Renal cortex interstitium (tissue), 11 donors: ENCODE measurements at regions not wholly inside any gene's neighbourhood (a gene's known extent, or its start where the extent isn't known, plus 50 kb on each side); places are given as distances from the start of the nearest gene placed in this dataset.

ENCODE experiments used
- DNase-seq, 11 donors: peaks; one replicate each; pipeline ENCODE4 v3.0.0-alpha.2; 2013; ENCODE audit warnings: low read depth in 9 of 11, low spot score in 4 of 11; ENCODE audit errors: extremely low read depth in 1 of 11

GRCh38 chrX:97756879-97757278, 873.2 kb downstream of the RPA4 start:
- DNase-seq, result no peak

GRCh38 chrX:97763391-97763790, 879.7 kb downstream of the RPA4 start:
- no peak for DNase-seq

- DNase-seq, result no peak
These were observed 880.3 kb downstream of the RPA4 start for GRCh38 chrX:97763981-97764380.

GRCh38 chrX:97766501-97767095, 882.9 kb downstream of the RPA4 start:
- DNase-seq, result no peak

- DNase-seq, result no peak
These were observed 903.6 kb downstream of the RPA4 start for GRCh38 chrX:97787311-97787710.

- DNase-seq, result no peak
These were observed 904.1 kb downstream of the RPA4 start for GRCh38 chrX:97787849-97788248.

- no peak for DNase-seq
These were observed 907.1 kb downstream of the RPA4 start for GRCh38 chrX:97790850-97791249.

- DNase-seq, result no peak
These were observed 913.4 kb downstream of the RPA4 start for GRCh38 chrX:97797076-97797475.

GRCh38 chrX:97806238-97806637, 922.5 kb downstream of the RPA4 start:
- no peak for DNase-seq

- no peak for DNase-seq
These were observed 923.2 kb downstream of the RPA4 start for GRCh38 chrX:97806946-97807345.

- DNase-seq, result no peak
These were observed 936.5 kb downstream of the RPA4 start for GRCh38 chrX:97820170-97820569.

- no peak for DNase-seq
These were observed 944.8 kb downstream of the RPA4 start for GRCh38 chrX:97828471-97828870.

GRCh38 chrX:97835969-97836368, 952.3 kb downstream of the RPA4 start:
- no peak for DNase-seq

- no peak for DNase-seq
These were observed 958.0 kb downstream of the RPA4 start for GRCh38 chrX:97841544-97842179.

GRCh38 chrX:97842468-97843199, 958.9 kb downstream of the RPA4 start:
- DNase-seq, result no peak

- DNase-seq, result no peak
These were observed 959.6 kb downstream of the RPA4 start for GRCh38 chrX:97843200-97843811.

GRCh38 chrX:97844161-97844560, 960.5 kb downstream of the RPA4 start:
- no peak for DNase-seq

GRCh38 chrX:97844943-97845342, 961.2 kb downstream of the RPA4 start:
- DNase-seq, result no peak

- DNase-seq, result no peak
These were observed 961.7 kb downstream of the RPA4 start for GRCh38 chrX:97845451-97845850.

- DNase-seq, result no peak
These were observed 962.5 kb downstream of the RPA4 start for GRCh38 chrX:97846228-97846627.
